GM18511 (cell line): ENCODE measurements at regions not wholly inside any gene's neighbourhood (a gene's known extent, or its start where the extent isn't known, plus 50 kb on each side); places are given as distances from the start of the nearest gene placed in this dataset.

Source experiments
- ATAC-seq: cut with Tn5 transposase; IDR thresholded peaks from one replicate; pipeline ENCODE4 v1.9.1; 2021; ENCODE audit warnings: mild to moderate bottlenecking, moderate library complexity; ENCODE audit not compliant: unreplicated experiment

DNA sequence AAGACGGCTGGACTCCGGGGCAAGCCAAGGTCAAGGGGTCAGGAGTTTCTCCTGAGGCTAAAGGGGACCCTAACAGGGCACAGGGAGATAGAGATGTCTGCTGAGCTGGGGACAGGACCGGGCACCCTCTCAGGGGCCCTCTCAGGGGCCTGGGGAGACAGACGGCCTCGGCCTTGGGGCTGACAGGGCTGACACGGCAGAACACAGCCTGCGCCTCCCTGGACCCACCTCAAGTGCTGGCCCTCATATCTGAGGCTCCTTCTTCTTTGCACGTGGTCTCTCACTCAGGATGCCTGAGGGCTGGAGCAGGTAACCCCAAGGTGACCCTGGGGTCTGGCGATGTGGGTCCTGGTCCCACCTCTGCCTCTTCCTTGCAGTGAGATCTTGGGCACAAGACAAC lies 186.9 kb upstream of the TNRC6C start:
- no peak for ATAC-seq

DNA sequence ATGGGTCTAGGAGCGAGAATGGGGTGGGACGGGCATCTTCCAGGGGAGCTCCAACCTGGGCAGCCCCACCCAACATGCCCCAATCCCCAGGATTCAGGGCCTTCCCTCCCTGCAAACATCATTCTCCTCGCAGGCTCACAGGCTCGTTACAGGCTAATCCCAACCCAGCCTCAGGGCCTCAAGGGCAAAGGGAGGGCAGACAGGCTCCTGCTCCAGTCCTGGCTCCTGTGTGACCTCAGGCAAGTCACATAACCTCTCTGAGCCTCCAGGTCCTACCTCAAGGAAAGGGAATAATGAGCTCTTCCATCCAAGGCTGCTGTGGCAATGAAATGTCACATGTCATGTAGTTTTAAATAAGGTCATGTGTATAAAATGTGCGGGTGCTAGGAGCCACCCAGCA lies 186.5 kb upstream of the TNRC6C start:
- no peak for ATAC-seq

DNA sequence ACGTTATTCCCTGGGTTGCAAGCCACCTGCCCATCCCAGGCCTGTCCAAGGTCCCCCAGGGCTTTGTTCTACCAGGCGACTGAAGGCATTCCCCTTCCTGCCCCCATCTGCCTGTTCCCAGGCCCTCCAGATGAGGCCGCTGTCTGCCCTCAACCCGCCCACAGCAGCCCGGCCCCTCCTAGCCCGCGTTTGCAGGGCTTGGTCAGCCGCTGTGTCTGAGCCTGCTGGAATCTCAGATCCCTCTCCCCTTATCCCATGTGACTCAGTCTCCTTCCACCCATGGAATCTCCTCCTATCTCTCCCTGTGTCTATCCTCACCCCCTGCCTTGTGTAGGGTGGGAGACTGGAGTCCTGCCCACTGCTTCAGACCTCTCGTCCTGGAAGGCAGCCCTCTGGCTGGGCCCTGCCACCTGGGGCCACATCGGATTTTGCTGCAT lies 186.0 kb upstream of the TNRC6C start:
- ATAC-seq, result no peak

DNA sequence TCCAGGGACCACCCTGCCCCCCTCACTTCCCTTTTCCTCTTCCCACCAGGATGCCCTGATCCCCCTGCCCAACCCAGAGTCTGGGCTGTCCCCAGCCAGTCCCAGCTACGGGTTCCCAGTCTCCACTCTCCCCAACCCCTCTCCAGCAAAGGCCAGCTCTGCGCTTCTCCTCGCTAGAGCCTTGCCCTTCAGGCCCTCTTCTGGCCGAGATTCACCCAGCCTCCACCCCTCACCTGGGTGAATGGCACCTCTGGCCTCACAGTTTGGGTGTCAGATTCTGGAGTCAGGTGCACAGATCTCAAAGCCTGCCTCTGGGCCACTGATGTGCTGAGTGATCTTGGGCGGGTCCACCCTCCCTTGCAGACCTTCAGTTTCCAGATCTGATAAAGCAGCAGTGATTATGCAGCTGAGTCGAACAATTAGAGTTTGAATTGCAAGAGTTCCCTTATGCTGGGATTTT lies 185.6 kb upstream of the TNRC6C start:
- ATAC-seq, result no peak

DNA sequence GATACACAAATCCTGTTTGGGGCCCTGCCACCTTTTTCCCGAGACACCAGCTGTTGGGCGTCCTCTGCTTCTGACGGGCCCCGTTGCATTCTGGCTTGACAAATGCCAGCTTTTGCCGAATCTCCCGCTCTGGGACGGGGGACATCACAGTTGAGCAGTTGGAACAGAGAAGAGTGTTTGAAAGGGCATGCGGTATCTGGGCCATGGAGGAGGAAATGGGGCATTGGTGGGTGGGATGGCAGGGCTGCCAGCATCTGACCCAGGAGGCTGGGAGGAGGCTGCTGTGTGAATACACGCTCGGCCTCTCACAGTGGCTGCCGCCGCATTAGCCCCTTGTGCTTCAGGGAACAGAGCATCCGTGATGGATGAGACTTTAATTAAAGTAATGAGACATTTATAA lies 184.3 kb upstream of the TNRC6C start:
- no peak for ATAC-seq

DNA sequence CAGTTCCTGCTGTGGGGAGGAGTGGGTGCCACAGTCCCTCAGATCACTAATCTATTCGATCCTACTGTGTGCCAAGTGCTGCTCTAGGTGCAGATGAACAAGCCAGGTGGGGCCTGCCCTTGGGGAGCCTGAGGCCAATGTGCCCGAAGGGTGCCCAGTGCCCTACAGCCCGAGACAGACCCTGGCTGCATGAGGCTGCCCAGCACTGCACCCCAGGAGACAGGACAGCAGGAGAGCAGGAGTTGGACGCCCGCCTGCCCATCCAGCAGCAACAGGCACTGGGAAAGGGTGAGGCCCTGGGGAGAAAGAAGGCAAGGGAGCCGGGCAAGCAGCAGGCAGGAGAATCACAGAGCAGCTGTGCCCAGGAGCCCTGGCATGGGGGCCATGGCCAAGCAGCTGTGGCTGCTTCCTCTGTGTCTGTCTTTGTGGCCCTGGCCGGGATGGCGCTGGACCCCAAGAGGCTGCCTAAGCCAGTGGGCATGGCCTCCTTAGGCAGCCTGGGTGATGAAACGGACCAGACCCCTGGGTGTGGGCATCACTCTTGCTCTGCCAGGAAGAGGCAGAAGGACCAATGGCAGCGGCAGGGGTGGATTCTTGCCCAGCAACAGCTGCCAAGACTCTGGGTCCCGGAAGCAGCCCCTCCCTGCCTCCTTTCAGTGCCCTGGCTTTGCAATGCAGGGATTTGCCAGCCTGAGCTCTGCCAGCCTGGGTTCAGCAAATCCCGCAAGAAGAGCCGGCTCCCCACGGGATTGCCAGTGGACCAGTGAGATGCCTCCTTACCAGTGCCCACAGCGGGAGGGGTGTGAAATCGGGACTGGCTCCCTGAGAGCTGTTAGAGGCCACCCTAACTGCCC lies 179.6 kb upstream of the TNRC6C start:
- no peak for ATAC-seq

DNA sequence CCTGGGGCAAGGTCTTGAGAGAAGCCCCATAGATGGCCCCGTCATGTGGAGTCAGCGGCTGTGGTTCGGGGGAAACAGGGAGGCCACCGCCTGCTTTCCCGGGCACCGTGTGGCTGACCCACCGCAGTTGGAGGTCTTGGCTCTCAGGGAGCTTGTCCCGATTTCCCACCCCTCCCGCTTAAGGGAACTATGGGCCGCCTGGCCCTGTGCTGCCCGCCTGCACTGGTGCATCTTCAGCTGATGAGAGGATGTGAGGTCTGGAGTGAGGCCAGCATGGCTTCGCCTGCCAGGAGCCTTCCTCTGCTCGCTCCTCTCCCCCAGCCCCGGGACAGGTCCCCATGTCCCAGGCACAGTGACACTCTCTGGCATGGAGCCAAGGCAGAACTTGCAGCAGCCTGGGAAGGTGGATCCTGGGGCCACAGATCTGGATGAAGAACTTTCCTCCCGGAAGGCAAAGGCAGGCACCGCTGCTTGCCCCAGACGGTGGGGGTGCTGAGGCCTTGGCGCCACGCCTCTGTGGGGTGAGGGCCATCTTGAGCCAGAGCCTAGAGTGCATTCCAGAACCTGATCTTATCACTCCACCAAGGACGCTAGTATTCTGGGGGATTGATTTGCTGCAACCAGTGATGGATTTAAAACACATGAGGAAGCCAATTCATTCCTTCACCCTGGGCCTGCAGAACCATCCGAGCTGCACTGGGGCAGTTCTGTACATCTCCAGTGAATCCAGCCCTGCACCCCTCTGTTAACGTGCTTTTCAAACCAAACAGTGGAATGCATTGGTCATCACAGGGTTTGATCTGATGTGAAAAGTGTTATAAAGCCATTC lies 178.6 kb upstream of the TNRC6C start:
- no peak for ATAC-seq

DNA sequence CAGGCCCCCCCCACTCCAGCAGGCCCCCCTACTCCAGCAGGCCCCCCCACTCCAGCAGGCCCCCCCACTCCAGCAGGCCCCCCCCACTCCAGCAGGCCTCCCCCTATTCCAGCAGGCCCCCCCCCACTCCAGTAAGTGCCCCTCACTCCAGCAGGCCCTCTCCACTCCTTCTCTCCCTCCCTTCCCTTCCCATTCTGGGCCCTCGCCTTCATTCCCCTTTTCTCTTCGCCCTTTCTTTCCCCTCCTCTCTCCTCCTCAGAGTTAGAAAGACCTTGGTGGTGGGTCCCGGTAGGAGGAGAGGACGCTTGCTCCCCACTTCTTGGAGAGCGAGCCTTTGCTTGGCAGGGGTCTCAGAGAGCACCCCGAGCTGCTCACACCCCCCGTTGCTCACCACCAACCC lies 177.0 kb upstream of the TNRC6C start:
- no peak for ATAC-seq

DNA sequence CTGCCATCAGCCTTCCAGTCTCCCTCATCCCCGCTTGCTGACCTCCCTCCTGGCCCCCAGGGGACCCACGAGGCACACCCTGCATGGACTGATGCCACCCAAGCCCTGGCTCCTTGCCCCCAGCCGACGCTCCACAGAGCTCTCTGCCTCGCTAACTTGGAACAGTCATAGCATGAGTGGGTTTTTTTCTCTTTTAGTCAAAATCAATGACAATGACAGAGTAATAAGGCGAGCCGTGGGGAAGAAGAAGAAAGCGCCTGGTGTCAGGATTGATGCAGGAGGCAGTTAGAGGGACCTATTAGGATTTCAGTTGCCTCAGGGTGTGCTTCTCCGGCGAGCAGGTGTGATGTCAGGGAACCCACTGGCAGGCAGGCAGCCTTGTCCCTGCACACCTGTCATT lies 176.3 kb upstream of the TNRC6C start:
- ATAC-seq, result no peak

DNA sequence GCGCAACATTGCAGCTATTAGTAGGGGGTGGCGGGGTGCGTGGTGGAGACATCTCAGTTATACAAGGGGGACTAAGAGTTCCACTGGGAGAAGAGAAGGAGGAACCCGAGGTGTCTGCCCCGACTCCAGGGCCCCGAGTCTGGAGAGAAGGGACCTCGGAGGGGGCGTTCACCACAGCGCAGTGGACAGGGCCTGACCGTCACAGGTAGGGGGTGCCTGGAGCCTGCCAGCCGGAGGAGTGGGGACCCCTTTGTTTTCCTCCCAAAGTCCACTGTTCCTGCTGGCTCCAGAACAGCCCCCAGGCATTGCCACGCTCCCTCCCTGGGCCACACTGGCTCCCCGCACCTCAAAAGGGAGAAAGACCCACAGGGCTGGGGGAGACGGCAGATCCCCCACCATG lies 175.9 kb upstream of the TNRC6C start:
- no peak for ATAC-seq

DNA sequence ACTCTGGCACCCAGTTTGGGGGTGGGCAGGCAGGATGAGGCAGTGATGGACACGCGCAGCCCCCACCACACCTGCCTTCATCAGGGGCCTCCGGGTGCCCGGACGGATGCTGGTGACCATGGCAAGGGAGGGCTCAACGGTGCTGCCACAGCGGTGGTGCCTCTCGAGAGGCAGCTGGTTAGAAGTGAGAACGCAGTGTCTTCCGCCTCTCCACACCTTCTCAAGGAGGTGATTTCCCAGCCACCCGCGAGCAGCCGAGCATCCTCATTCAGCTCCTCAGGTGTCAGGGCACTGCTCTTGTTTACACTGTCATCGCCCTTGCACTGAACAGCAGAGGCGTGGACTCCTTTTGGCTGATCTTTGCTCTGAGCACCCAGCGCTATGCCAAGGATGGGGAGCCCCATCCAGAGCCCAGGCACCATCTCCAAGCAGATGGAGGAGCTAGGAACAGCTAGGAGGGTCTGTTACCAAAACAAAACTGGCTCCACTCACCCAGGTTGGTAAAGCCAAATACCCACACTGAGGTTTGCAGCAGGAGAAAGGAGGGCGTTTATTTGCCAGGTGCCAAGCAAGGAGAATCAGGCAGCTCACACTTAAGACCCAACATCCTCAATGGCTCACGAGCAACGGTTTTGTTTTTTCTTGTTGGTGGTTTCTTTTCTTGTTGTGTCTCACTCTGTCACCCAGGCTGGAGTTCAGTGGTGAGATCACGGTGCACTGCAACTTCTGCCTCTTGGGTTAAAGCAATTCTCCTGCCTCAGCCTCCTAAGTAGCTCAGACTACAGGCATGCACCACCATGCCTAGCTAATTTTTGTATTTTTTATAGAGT lies 174.3 kb upstream of the TNRC6C start:
- no peak for ATAC-seq

DNA sequence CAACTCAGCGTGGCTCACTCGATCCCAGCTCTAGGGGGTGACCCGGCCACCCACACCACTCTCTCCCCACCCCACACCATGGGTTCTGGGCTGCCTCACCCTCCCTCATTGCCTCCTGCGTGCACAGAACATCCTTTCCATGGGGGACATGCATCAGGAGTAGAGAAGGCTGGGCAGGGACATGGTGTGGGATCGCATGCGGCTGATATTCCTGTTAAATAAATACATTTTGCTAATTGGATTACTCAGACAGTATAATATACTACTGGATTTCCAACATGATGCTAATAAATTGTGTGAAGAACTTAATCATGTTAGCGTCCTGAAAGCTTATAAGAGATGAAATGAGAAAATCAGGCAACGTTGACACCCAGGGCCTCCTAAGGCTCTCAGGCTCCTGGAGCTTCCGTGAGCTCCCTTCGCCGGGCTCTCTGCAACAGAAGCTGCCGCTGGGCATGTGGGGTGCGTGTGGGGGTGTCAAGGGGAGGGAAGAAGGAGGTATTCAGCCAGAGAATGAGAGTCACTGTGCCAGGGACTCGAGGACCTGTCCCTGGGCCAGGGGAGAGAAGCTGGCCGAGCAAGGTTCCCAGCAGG lies 173.1 kb upstream of the TNRC6C start:
- ATAC-seq, result no peak

DNA sequence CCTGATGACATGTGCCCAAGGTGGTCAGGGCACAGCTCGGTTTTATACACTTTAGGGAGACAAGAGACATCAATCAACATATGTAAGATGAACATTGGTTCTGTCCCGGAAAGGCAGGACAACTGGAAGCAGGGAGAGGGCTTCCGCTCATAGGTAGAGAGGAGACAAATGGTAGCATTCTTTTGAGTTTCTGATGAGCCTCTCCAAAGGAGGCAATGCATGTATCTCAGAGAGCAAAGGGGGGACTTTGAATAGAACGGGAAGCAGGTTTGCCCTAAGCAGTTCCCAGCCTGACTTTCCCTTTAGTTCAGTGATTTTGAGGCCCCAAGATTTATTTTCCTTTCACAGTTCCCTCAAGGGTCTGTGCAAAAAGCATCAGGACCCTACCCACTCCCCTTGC lies 172.4 kb upstream of the TNRC6C start:
- no peak for ATAC-seq

DNA sequence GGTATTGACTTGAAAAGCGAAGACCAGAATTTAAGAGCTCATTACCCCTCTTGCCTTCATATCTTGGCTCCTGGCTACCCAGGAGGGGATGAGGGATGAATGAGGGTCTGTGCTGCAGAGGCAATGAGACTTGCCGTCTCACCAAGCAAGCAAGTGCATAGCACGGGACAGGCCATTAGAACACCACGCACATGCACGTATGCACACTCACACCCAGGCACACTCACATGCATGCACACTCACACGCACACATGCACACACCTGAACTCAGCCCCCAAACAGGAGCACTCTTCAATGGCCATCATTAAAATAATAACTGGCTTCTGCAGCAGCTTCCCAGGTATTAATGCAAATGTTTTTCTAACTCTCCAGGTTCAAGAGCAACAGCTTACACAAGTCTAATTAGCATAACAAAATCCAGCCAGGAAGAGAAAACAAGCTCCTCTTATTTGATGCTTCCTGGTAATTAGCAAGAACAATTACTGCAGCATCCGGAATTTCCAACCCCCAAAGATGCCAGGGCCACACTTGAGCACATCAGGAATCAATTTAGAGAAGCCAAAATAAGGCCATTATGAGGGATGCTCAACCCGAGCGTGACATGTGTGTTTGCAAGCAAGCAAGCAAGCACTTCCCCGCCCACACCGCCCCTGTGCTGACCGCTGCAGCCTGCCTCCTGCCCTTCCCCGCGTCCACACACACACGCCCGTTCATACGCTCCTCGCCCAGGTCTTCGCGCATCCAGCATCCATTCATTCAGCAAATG lies 171.6 kb upstream of the TNRC6C start:
- ATAC-seq, result no peak

DNA sequence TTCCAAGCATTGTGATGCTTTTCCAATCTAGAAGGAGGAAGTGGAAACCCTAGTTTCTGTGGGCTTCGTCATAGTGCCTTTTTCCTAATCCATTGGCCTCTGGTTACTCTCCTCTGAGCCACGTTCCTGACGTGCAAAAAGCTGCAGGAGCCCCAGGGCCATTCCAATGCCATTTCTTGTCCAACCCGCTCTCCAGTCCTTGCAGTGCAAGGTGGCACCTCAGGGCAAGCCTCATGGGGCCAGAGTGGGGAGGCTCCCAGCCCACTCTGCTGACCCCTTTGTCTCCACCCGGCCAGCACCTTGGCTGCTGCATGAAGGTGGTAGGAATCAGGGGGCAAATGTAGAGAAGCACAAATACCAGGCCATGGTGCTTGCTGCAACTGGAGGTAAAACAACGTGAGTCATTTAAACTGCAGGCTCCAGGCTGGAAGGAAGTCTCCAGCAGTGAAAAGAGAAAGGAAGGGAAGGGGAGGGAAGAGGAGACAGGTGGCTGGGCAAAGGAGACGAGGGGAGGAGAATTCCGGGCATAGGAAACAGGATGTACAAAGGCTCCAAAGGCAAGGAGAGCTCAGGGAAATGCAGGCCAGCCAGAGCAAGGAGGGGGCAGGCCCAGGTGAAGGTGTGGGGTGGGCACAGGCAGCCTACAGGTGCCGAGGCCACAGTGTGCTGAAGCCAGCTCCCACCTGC lies 168.2 kb upstream of the TNRC6C start:
- ATAC-seq, result no peak

DNA sequence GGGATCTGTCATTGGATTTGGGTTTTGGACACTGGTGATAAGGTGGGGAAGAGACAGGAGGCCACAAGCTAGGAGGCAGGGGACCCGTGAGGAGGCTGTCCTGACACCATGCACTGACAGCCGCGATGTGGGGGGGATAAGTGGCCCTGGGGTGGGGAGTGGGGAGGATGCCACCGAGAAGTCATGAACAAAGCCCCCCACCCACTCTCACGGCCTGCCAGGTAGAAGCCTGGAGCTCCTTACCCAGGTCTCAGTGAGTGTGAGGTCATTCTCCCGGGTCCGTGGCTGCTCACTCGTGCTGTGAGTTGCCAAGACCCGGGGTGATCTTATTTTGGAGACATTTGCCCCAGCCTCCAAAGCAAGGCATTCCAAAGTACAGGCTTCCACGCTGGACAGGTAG lies 165.9 kb upstream of the TNRC6C start:
- no peak for ATAC-seq

DNA sequence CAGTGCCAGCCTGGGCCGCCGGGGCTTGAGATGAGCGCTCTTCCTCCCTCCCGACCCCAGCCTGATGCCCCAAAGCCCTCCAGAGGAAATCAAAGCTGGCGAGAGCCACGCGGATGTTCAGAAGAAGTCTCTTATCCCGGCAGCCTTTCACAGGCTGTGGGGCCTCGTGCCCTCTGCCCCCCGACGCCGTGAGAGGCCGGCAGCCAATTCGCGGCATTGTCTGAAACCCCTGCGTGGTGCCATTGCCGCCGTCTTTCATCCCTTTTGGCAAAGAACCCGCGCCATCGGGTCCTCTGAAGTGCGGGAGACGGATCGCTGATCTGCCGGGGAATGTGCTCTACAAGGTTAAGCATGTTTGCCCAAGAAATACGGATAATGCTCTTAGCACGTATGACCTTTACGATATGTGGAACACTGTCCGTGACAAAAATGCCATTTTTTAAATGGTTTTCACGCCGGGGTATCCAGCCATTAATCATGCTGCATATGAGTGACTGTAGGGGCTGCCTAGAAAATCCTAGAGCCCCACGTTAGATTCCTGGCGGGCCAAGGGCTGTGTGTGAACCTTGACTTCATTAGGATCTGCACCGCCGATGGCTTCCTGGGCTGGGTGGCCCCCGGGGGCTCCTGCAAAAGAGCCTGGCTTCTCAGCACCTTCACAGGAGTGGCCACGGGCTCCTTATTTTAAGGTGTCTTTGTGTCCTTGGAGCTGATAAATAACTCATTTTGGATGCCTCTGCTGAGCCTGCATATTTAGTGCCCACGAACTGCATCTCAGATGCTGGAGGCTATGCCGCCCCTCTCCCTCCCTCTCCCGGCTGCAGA lies 165.1 kb upstream of the TNRC6C start:
- no peak for ATAC-seq

DNA sequence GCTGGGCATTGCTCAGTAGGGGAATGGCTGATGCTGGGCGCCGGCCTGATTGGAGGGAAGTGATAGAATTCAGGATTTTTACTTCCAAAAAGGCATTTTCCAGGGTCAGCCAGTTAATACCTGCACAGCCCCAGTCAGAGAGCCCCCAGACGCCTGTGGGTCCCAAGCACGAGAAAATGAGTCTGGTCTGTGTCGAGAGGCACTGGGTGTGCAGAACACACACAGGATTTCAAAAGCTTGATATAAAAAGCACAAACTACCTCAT lies 164.6 kb upstream of the TNRC6C start:
- ATAC-seq, result no peak

DNA sequence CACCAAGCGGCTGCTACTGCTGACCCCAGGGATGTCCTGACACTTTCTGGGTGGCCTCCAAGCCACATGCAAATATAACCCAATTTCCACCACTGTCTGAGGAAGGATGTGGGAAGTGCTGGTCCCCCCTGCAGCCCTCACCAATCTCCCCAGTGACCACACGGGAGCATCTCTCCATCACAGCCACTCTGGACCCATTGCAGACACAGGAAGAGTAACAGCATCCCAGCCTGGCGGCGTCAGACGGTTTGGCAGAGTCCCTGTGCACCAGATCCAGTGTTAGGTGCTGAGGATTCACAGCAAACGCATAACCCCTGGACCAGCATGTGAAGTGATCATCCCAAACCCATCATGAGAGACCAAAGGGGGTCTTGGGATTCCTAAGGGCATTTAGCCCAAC lies 163.7 kb upstream of the TNRC6C start:
- ATAC-seq, result no peak
